ENCODE measurements at regions not wholly inside any gene's neighbourhood (a gene's known extent, or its start where the extent isn't known, plus 50 kb on each side); places are given as distances from the start of the nearest gene placed in this dataset.

DNA sequence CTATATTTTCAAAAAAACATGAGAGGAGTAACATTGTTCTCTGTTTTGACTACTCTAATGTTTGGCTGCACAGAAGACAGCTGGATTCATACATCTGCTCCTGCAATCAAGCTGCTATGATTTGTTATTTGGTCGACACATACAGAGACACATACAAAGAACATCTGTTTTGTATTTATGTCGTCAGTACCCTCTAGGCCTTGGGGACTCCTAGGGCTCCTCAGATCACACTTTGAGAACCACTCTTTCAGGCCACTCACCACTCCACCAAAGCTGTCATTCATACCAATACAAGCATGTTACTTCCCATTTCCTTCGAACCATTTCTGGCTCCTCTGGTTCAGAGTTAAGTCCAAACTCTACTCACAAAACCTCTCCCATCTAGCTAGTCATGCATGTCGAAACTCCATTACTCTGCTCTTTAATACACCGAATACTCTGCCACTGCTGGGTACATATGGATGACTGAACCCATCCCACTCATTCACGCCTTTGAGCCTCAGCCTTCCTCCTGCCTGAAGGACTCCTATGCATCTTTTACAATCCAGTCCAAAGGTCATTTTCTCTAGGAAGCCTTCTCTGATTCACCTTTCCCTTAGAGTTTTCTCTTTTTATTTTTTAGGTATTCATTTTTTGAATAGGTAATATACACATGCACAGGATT, 102.9 kb upstream of the ARHGEF3 start:
- no peak for TF ChIP-seq POLR2A (IDR thresholded peaks at IDR 0.05)
- TF ChIP-seq, protein P1, sequence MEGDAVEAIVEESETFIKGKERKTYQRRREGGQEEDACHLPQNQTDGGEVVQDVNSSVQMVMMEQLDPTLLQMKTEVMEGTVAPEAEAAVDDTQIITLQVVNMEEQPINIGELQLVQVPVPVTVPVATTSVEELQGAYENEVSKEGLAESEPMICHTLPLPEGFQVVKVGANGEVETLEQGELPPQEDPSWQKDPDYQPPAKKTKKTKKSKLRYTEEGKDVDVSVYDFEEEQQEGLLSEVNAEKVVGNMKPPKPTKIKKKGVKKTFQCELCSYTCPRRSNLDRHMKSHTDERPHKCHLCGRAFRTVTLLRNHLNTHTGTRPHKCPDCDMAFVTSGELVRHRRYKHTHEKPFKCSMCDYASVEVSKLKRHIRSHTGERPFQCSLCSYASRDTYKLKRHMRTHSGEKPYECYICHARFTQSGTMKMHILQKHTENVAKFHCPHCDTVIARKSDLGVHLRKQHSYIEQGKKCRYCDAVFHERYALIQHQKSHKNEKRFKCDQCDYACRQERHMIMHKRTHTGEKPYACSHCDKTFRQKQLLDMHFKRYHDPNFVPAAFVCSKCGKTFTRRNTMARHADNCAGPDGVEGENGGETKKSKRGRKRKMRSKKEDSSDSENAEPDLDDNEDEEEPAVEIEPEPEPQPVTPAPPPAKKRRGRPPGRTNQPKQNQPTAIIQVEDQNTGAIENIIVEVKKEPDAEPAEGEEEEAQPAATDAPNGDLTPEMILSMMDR (IDR thresholded peaks at IDR 0.05): no peak

Data from suprapubic skin (tissue), 3 donors.